IPS DF 4.7 (cell line): ENCODE measurements at regions not wholly inside any gene's neighbourhood (a gene's known extent, or its start where the extent isn't known, plus 50 kb on each side); places are given as distances from the start of the nearest gene placed in this dataset.
"Not testable (repeated sequence)": the region's sequence is repeated elsewhere in the genome, so short reads cannot be mapped to it uniquely, and the experiment has no call there.

Experiments used
- DNase-seq: peaks from one replicate; pipeline ENCODE4 v3.0.0-alpha.2; 2013; ENCODE audit warnings: low spot score; ENCODE audit errors: extremely low read depth

DNA sequence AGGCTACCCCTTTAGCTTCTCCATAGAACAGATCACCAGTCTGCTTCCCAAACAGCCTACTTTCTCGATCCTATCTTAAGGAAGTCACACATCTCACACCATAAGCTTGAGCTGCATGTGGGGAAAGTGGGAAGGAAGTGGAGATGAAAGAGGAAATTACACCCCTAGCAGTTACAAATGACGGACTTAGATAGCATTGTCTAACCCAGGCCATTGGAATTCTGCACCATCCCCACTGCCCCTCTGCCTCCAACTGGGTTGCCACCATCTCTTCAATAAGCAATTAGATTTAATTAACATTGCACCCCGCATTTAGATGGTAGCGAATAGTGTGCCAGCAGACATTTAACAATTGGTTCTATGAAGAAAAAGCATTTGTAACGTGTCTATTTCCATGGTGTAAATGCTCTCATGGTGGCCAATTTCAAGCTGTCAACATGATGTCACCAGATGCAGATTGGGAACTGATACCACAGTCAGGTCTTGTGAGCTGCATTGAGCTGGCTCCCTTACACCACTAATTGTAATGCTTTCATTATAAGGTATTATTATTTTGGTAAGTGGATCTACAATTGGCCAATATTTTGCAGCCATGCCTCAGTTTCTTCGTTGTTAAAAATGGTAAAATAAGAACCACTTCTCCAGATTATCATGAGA, 124.7 kb downstream of the CD24 start:
- DNase-seq, result no peak

DNA sequence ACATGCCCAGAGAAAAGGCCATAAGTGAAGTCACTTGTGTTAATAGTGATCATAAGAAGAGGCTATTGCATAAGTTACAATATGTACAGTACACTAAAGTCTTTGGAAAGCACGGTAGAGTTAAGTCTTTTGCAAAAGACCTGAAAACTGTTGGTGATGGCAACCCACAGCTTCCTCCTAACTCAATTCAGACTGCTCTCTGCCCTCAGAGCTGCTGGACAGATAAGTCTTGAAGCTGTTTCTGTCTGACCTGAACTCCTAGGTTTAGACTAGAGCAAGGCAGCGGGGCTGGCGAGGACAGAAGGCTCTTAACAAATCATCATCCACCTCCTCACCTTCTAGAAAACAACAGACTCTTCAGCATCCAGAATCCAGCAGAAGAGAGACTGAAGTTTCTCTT, 125.4 kb downstream of the CD24 start:
- DNase-seq, result no peak

DNA sequence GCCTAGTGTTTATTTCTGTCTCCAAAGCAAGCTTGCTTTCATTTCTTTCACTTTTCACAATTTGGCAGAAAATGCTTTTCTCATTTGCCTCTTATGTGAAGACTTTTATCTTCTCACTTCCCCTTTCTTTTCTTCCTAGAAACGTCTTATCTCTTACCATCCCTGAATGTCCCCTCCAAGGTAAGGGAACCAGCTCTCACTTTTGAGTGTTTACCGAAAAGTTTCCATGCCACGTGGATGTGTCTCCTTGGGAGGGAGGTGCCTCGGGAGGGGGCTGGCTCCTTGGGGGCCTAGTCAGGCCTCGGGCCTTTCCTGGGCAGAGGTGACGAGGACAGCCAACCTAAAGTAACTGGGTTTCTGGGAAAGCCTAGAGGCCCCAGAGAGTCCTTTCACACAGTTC, 127.4 kb downstream of the CD24 start:
- DNase-seq, result no peak

GRCh38 chr6:106844930-106845329, 129.6 kb downstream of the CD24 start:
- no peak for DNase-seq

GRCh38 chr6:106832766-106833510, 141.6 kb downstream of the CD24 start:
- DNase-seq, result no peak

DNA sequence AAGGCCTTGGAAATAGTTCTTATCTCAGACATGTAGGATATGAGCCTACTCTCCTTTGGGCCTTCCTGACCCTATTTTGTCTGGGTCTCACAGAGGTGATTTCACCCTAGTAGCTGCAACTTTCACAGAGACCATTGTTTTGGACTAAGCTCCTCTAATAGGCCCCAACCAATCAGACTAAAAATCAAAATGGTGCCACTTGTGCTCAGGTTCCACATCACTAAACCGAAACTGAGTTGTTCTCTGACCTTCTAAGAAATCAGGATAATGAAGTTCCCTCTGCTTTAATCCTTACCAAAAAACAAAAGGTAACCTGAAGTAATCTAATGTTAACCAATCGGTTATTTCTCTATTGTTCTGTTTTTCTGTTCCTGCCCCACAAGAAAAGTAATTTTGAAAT, 143.6 kb downstream of the CD24 start:
- no peak for DNase-seq

DNA sequence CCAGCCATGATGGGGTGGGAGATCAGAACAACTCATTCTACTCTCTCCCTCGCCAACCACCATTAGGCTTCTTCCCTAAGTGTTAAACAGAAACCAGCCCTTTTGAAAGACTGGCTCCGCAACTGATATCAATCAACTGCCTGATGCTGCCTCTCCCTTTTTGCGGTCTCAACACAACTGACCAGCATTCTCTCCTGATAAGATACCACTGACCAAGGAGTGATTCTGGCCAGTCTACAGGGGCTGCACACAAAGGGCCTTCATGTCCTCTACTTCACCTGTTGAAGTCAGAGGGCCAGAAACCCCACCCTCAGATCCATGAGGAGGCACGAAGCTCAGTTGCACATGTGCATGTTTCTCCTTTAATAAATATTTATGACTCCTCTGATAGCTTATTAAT, 145.1 kb downstream of the CD24 start:
- no peak for DNase-seq

DNA sequence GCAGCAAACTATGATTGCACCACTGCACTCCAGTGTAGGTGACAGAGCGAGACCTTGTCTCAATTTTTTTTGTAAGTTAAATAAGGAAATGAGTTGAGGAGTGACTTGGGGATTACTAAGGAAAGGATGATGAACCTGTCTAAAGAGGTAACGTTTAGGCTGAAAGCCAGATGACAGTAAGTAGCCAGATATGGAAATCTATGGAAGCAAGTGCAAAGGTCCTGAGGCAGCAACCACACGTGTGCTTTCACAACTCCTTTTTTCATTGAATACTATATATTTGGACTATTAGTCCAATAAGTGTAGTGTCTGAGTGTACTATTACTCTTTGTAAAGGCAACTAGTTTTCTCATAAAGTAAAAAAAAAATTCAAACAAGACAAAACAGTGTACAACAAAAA, 147.4 kb downstream of the CD24 start:
- DNase-seq, result no peak

- no peak for DNase-seq
These were observed 149.4 kb downstream of the CD24 start for GRCh38 chr6:106825156-106825555.

GRCh38 chr6:106823732-106824351, 150.7 kb downstream of the CD24 start:
- DNase-seq, result peak; percentile 74

GRCh38 chr6:106823058-106823457, 151.5 kb downstream of the CD24 start:
- no peak for DNase-seq

- no peak for DNase-seq
These were observed 154.1 kb downstream of the CD24 start for GRCh38 chr6:106820412-106820852.

GRCh38 chr6:106811088-106811686, 163.3 kb downstream of the CD24 start:
- no peak for DNase-seq

DNA sequence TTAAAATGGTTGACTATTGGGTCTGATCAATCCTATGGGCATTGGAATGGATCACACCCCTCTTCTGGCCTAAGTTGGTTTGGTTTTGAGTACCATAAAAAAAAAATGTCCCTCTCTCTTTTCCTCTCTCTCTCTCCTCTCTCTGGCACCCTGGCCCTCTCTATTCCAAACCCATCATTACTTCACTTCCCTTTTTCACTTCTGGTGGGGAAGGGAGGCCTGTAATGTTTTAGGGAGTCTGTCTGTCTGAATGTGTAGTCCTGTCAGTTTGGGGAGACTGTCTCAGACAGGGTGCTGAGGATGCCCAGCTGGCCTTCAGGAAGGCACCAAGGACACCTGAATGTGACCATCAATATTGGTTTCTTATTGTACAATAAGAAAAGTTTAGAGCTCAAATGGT, 165.8 kb downstream of the CD24 start:
- DNase-seq, result no peak

GRCh38 chr6:106807947-106808611, 166.4 kb downstream of the CD24 start:
- no peak for DNase-seq

DNA sequence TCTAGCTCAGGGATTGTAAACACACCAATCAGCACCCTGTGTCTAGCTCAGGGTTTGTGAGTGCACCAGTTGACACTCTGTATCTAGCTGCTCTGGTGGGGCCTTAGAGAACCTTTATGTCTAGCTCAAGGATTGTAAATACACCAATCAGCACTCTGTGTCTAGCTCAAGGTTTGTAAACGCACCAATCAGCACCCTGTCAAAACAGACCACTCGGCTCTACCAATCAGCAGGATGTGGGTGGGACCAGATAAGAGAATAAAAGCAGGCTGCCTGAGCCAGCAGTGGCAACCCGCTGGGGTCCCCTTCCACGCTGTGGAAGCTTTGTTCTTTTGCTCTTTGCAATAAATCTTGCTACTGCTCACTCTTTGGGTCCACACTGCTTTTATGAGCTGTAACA, 168.3 kb downstream of the CD24 start:
- DNase-seq, result not testable (repeated sequence)

- no peak for DNase-seq
These were observed 168.8 kb downstream of the CD24 start for GRCh38 chr6:106805771-106806170.

GRCh38 chr6:106804346-106805335, 169.9 kb downstream of the CD24 start:
- peak; percentile 90 for DNase-seq

GRCh38 chr6:106803188-106803587, 171.3 kb downstream of the CD24 start:
- DNase-seq, result no peak

- DNase-seq, result no peak
These were observed 172.4 kb downstream of the CD24 start for GRCh38 chr6:106802139-106802538.
